ENCODE measurements at regions not wholly inside any gene's neighbourhood (a gene's known extent, or its start where the extent isn't known, plus 50 kb on each side); places are given as distances from the start of the nearest gene placed in this dataset.

DNA sequence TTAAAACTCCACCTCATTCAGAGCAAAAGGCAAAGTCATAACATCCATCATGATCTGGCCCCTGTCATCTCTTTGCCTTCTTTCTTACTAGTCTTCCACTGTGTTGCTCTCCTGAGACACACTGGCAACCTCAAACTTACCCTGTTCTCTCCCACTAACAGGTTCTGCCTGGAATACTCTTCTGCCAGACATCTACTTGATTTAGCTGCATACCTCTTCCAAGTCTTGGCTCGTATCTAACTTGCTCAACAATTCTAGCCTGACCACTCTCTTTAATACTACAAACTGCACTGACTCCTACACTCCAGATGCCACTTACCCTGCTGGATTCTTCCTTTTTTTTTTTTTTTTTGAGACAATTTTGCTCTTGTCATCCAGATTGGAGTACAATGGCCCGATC, 167.0 kb upstream of the MTPN start:
- TF ChIP-seq, protein P1, sequence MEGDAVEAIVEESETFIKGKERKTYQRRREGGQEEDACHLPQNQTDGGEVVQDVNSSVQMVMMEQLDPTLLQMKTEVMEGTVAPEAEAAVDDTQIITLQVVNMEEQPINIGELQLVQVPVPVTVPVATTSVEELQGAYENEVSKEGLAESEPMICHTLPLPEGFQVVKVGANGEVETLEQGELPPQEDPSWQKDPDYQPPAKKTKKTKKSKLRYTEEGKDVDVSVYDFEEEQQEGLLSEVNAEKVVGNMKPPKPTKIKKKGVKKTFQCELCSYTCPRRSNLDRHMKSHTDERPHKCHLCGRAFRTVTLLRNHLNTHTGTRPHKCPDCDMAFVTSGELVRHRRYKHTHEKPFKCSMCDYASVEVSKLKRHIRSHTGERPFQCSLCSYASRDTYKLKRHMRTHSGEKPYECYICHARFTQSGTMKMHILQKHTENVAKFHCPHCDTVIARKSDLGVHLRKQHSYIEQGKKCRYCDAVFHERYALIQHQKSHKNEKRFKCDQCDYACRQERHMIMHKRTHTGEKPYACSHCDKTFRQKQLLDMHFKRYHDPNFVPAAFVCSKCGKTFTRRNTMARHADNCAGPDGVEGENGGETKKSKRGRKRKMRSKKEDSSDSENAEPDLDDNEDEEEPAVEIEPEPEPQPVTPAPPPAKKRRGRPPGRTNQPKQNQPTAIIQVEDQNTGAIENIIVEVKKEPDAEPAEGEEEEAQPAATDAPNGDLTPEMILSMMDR (conservative IDR thresholded peaks at IDR 0.05; ENCODE audit: low read depth, low read length): no peak

DNA sequence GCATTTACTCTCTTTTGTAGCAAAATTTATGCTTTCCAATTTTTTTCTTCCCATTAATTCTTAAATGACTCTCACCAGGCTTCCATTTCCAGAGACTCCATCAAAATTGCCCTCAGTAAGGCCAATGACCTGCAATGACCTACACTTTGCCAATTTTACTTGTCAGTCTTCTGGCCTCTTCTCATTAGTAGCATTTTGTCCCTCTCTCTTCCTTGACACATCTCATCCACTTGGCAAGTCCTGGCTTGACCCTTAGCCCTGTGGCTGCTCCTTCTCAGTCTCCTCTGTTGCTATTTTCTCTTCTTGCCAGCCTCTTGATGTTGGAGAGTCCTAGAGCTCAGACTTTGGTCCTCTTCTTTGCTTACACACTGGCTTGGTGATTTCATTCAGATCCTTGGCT, 166.1 kb upstream of the MTPN start:
- H3K4me3 ChIP-seq (ENCODE audit: low read length): no peak overlapping the region
- no peak for DNase-seq (ENCODE audit: low read depth)
- TF ChIP-seq, protein P1 (conservative IDR thresholded peaks at IDR 0.05; ENCODE audit: low read depth, low read length): no peak

More for the DNA sequence above, 167.0 kb upstream of the MTPN start:
- no peak for DNase-seq (ENCODE audit: low read depth)
- H3K4me3 ChIP-seq (ENCODE audit: low read length): no peak overlapping the region

DNA sequence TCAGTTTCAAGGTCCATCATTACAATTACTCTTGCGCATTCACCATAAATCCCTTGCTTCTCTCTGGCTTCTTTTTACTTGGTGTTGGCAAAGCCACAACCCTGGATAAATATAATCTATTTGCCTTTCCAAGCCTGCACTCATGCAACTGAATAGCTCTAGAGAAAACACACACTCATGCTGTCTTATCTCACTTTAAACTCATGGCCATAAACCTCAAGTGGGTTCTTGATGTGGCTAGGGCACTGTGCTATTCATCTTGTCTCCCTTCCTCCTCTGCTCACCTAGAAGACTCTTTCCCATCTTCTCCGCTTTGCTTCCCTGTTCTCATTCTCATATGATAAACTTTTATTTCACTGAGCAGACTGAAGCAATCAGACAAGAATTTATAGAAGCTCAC, 165.4 kb upstream of the MTPN start:
- TF ChIP-seq, protein P1 (conservative IDR thresholded peaks at IDR 0.05; ENCODE audit: low read depth, low read length): no peak
- H3K4me3 ChIP-seq (ENCODE audit: low read length): no peak overlapping the region
- no peak for DNase-seq (ENCODE audit: low read depth)

DNA sequence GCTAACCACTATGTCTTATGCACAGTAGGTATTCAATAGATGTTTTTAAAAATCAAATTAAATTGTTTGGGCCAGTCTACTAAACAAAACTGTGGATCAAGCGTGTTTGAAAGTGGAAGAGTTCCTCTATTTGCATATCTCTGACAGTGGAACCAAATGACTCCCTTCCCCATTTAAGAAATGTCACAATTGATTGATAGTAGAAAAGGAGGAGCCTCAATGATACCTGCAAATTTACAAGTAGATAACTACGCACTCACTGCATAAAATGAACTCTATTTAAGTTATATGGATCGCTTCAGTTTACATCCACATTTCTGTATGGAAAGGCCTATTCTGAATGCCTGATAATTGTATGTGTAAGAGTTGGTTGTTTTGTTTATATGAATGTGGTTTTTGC, 163.3 kb upstream of the MTPN start:
- TF ChIP-seq, protein P1 (conservative IDR thresholded peaks at IDR 0.05; ENCODE audit: low read depth, low read length): no peak
- no peak overlapping the region for H3K4me3 ChIP-seq (ENCODE audit: low read length)
- DNase-seq (ENCODE audit: low read depth): no peak

DNA sequence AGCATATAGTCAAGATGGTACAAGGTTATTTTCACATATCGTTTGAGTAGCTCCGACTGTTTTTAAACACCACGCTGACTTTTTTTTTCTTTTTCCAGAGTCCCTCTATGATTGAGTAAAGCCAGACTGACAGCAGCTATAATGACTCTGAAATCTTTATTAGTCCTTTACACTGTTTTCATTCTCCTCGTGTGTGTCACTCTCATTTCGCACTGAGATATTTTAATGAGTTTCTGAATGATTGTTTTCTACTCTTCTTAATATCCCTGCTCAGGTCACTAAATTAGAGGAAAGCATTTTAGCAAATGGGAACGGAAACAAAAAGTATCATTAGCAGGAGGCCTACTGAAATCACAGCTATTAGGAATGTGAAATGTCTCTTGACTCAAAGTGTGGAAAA, 162.3 kb upstream of the MTPN start:
- DNase-seq (ENCODE audit: low read depth): no peak
- TF ChIP-seq, protein P1 (conservative IDR thresholded peaks at IDR 0.05; ENCODE audit: low read depth, low read length): no peak
- H3K4me3 ChIP-seq (ENCODE audit: low read length): no peak overlapping the region

DNA sequence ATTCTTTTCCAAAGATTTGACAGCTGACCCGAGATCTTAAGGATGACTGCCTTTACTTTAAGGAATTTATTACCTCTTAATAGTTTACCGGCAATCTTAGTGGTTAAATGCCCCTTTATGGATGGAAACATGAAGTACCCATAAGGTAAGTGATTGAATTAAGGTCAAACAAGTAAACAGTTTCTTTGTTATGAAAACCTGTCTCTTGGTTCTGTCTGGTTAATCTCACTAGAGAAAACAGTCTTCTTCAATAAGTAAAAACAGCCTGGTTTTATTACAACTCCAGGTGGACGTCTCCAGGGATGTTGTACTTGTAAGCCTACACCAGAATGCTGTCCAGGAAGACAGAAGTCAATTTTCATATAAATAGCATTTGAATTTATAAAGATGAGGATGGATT, 161.8 kb upstream of the MTPN start:
- TF ChIP-seq, protein P1 (conservative IDR thresholded peaks at IDR 0.05; ENCODE audit: low read depth, low read length): no peak
- no peak overlapping the region for H3K4me3 ChIP-seq (ENCODE audit: low read length)
- DNase-seq (ENCODE audit: low read depth): no peak

DNA sequence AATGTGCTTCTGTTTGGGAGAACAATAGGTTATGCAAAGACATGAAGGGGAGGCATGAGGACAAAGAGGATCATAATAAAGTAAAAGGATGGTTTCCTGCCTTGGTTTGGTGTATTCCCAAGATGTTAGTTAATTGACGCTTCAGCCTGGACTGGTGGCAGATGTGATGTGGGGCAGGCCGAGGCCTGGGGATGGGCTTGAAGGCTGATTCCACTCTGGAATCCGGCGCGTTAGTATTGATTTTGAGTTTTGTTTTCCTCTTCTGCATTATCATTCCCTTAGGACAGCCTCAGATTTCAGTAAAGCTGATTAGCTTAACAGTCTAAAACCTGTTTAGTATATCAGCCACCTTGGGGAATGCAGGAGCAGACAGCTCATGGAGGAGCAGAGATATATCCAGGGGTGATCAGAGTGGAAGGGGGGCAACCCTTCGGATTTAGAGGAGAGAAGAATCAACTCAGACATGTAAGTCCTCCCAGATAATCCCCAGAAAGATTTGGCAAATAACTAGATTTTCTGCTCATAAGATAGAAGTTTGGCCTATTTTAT, 159.8 kb upstream of the MTPN start:
- H3K4me3 ChIP-seq (ENCODE audit: low read length): no peak overlapping the region
- DNase-seq (ENCODE audit: low read depth): no peak
- TF ChIP-seq, protein P1 (conservative IDR thresholded peaks at IDR 0.05; ENCODE audit: low read depth, low read length): no peak
